SJCRH30 (cell line): ENCODE measurements at regions not wholly inside any gene's neighbourhood (a gene's known extent, or its start where the extent isn't known, plus 50 kb on each side); places are given as distances from the start of the nearest gene placed in this dataset.

ENCODE experiments used
- DNase-seq, 2 experiments: peaks; one replicate each; pipeline ENCODE4 v3.0.0-alpha.2; 2015 to 2020
- H3K27ac ChIP-seq: fragments of 250-450 bp; sonication (Bioruptor Pico); 2 replicates; pipeline ENCODE4 v1.5.1; 2020; ENCODE audit warnings: mild to moderate bottlenecking, moderate library complexity
- H3K27me3 ChIP-seq: fragments of 250-450 bp; sonication (Bioruptor Pico); 2 replicates; pipeline ENCODE4 v1.5.1; 2020; ENCODE audit warnings: mild to moderate bottlenecking, moderate library complexity
- H3K36me3 ChIP-seq: fragments of 250-450 bp; sonication (Bioruptor Pico); 2 replicates; pipeline ENCODE4 v1.5.1; 2020; ENCODE audit warnings: mild to moderate bottlenecking, moderate library complexity
- H3K4me1 ChIP-seq: fragments of 250-450 bp; sonication (Bioruptor Pico); 2 replicates; pipeline ENCODE4 v1.5.1; 2020; ENCODE audit warnings: mild to moderate bottlenecking, moderate library complexity
- H3K4me3 ChIP-seq: fragments of 250-450 bp; sonication (Bioruptor Pico); 2 replicates; pipeline ENCODE4 v1.5.1; 2020; ENCODE audit warnings: mild to moderate bottlenecking, moderate library complexity
- H3K9me3 ChIP-seq: fragments of 250-450 bp; sonication (Bioruptor Pico); replicated peaks from 2 replicates; pipeline ENCODE4 v1.5.1; 2020; ENCODE audit warnings: mild to moderate bottlenecking, moderate library complexity

DNA sequence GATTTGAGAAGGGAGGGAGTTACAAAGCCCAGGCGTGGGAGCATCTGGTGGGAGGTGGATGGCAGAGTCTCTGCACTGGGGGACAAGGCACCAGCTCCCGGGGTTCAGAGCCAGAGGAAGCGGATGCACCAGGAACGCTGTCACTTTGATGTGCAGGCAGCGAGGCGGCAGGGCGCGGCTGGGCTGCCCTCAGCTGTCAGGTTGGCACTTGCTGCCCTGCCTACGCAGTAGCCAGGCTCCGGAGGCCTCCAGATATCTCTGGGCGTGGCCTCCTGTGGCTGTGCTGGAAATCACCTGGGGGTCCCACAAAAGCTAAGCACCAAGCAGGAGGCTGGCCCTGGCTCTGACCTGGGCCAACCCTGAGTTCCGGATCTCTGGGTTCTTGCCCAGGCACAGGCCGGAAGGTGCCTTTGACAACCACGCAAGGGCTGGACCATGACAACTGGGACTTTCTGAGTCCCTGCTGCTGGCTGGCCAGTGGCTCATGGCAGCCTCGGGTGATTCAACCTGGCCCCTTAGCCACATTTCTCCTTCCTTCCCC lies 62.1 kb upstream of the MAP1LC3B2 start:
- H3K9me3 ChIP-seq = no peaks in the 10 kb centered on the region
- no peak overlapping the region for H3K4me3 ChIP-seq
- H3K27me3 ChIP-seq = no peaks in the 10 kb centered on the region
- no peaks in the 10 kb centered on the region for H3K4me1 ChIP-seq
- H3K36me3 ChIP-seq = no peaks in the 10 kb centered on the region
- no peak for DNase-seq
- H3K27ac ChIP-seq = no peak overlapping the region

DNA sequence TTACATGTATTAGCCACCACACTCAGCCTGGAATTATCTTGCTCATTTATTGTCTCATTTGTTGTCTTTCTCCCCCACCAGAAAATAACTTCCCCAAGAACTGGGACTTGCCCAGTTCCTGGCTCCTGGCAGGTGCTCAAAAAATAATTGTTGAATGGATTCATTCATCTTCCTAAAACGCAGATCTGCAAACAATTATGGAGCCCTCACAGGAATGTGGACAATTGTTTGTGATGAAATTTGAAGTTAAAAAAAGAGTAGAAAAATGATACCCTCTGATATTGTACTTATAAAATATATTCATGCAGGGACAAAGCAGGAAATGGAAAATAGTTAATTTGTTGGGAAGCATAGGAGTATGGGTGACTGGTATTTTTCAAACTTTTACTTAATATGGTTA lies 60.7 kb upstream of the MAP1LC3B2 start:
- DNase-seq = no peak
- Histone ChIP-seq H3K27me3 (no peaks in the 10 kb centered on the region), H3K36me3 (no peaks in the 10 kb centered on the region), H3K9me3 (no peaks in the 10 kb centered on the region), H3K4me3 (no peak overlapping the region), H3K27ac (no peak overlapping the region), H3K4me1 (no peaks in the 10 kb centered on the region)

DNA sequence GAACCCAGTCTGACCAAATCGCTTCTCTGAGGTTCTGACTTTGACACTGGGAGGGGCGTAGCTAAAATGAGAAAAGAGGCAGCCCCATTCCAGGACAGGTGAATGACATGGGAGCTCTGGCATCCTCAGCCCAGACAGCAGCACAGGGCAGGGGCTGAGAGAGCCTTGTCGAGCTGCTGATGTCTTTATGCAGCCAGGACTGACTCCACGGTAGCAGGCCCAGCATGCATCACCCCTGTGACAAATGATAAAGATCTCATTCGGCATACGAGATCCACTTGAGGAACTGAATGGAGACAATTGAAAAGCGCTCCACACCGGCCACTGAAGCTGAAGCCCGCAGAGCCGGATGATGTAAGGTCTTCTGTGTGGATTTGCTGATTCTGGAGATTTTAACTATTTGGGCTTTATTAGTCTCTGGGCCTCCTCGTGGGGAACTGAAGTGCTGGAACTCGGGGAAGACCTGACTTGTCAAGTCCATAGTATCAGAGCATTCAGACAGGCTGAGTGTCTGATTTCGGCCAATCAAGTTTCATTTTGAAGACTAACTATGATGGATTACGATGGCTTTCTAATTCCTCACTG lies 56.9 kb upstream of the MAP1LC3B2 start:
- no peak overlapping the region for H3K4me3 ChIP-seq
- H3K9me3 ChIP-seq = no peaks in the 10 kb centered on the region
- H3K27me3 ChIP-seq = no peaks in the 10 kb centered on the region
- no peak for DNase-seq
- H3K27ac ChIP-seq = no peak overlapping the region
- H3K36me3 ChIP-seq = no peaks in the 10 kb centered on the region
- no peaks in the 10 kb centered on the region for H3K4me1 ChIP-seq

DNA sequence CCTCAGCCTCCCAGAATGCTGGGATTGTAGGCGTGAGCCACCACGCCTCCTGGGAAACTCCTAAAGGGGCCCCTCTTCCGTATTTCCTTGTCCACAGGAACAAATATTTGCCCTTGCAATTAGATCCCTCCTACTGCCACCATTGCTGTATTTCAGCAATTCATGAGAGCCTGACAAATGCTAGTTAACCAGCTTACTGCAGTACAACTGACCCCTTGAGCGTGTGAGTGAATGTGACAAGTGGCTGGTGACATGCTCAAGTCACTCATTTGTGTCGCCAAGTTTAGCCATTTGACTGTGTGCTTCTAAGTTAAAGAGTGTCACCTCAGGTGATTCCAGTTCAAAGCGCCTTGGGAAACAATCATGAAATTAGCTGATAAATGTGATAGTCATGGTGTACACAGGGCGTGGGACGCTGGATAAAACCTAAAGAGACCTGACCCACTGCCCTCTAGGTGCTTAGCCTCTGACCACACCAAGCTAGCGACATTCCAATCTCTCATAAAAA lies 56.1 kb upstream of the MAP1LC3B2 start:
- H3K4me1 ChIP-seq = no peaks in the 10 kb centered on the region
- H3K36me3 ChIP-seq = no peaks in the 10 kb centered on the region
- DNase-seq = no peak

DNA sequence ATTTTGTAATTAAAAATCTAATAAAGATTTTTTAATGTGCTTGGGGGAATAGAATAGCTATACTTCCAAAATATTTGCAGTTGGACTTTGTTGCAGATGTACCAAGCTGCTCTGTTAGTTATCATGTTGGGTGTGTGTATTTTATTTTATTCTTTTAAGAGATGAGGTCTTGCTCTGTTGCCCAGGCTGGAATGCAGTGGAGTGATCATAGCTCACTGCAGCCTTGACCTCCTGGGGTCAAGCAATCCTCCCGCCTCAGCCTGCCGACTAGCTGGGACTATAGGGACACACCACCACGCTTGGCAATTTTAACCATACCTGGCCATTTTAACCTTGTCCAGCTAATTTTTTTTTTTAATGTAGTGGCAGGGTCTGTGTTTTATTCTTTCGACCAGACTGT lies 54.7 kb upstream of the MAP1LC3B2 start:
- DNase-seq = no peak
- Histone ChIP-seq H3K4me3 (no peak overlapping the region), H3K27ac (no peak overlapping the region), H3K4me1 (no peaks in the 10 kb centered on the region), H3K27me3 (no peaks in the 10 kb centered on the region), H3K36me3 (no peaks in the 10 kb centered on the region), H3K9me3 (no peaks in the 10 kb centered on the region)

More for the DNA sequence above, 56.1 kb upstream of the MAP1LC3B2 start:
- Histone ChIP-seq H3K9me3 (no peaks in the 10 kb centered on the region), H3K27ac (no peak overlapping the region), H3K4me3 (no peak overlapping the region), H3K27me3 (no peaks in the 10 kb centered on the region)

DNA sequence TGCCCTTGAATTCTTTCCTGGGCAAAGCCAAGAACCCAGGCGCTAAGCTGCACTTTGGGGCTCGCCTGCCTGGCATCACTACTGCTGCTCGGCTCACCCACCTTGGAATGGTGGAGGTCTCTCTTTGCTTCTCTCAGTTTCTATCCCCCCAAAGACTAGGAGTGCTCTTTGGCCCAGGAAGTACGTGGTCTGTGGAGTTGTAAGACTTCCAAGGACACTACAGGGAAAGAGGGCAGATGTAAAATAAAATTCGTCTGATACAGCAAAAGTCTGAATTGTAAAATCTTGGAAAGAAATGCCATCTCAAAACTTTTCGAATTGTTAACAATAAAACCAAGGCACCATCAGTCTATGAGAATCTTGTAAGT lies 52.5 kb upstream of the MAP1LC3B2 start:
- DNase-seq = no peak
- no peak overlapping the region for H3K4me3 ChIP-seq
- no peak overlapping the region for H3K27ac ChIP-seq
- no peaks in the 10 kb centered on the region for H3K36me3 ChIP-seq
- no peaks in the 10 kb centered on the region for H3K9me3 ChIP-seq
- H3K4me1 ChIP-seq = no peaks in the 10 kb centered on the region
- no peaks in the 10 kb centered on the region for H3K27me3 ChIP-seq

DNA sequence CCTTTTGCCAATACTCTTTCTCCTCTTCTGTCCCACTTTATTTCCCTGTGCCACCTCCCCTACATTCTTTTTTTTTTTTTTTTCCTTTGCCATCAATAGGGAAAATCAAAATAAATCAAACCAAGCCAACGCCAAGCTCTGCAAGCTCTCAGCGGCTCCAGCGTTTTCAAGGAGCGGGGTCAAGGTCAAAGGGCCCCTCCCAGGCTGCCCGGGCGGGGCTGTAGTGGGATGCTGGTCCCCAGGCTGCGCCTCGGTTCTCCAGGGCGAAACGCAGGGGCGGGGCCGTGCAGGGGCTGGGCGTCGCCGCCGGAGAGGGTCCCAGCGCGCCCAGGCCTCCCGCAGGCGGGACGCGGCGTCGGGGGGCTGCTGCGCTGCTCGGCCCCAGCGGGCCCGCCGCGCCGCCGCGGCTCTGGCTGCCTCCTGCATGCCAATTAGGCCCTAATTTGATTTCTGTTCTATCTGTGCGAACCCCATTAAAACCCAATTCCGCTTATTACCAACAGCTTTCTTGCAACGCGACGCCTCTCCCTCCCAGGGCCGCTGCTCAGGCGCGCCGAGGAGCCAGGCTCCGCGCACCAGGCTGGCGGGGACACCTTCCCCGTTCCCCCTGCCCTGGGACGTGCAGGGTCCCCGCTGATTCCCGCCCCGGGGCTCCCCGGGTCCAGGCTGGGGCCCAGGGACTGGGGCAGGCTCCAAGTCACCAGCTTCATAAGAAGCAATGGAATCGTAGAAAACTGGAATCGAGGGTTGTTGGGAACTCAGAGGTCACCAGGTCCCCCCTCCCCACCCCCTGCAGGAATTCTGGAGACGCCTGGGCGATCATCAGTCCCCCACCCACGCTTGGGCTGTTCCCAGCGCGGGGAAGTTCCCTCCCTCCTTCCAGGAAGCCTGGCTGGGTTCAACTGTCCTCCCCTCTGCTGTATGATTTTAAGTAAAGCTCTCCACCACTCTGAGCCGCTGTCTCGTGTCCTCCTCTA lies 50.7 kb upstream of the MAP1LC3B2 start:
- Histone ChIP-seq H3K4me1 (no peaks in the 10 kb centered on the region), H3K9me3 (no peaks in the 10 kb centered on the region), H3K27ac (no peak overlapping the region), H3K27me3 (no peaks in the 10 kb centered on the region), H3K36me3 (no peaks in the 10 kb centered on the region), H3K4me3 (peak overlapping the region; percentile 47)
- DNase-seq = peak; percentile 9 to 20
